ENCODE measurements at regions not wholly inside any gene's neighbourhood (a gene's known extent, or its start where the extent isn't known, plus 50 kb on each side); places are given as distances from the start of the nearest gene placed in this dataset.

DNA sequence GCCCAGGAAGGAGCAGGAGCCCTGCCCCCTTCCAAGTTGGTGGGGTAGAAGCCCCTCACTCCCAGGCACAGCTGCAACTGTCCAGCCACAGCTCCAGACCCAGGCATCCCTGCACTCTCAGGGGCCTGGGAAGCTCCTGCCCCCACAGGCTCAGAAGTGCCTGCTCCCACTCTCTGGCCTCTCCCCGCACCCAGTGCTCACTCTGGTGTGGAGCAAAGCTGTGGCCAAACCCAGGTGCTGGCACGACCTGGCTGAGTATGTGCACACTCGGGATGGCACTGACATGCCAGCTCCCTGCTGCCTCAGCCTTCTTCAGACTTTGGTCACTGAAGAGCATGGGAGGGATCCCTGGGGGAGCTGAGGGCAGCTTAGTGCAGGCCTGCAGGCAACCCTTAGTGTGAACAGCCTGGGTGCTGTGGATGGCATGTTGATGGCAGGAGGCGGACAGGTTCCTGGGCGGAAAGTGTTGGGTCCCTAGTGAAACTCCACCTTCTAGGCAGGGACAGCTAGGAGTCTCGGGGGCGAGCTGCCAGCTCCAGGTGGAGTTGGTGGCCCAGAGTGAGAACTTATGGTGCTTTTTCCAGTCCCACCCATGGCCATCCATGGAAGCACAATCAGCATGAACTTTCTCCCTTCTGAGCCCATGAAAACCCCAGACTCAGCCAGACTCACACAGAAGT, 489.2 kb upstream of the ROBO2 start:
- no peak for DNase-seq

DNA sequence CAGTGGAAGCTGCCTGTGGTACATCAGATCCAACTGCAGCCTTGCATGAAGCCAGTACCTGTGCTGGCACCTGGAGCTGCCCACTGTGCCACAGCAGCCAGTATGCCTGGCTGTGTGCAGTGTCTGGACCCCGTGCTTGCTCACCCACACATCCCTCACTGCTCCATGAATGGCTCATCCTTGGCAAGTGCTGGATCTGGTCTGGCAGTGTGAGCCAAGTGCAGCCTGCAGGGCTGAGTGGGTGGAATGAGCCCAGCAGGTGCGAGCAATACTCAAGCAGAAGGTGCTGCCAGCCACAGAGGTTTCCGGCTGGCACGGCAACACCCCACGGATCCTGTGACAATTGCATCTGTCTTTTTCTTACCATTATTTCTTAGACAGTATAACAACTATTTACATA, 488.2 kb upstream of the ROBO2 start:
- DNase-seq: no peak

DNA sequence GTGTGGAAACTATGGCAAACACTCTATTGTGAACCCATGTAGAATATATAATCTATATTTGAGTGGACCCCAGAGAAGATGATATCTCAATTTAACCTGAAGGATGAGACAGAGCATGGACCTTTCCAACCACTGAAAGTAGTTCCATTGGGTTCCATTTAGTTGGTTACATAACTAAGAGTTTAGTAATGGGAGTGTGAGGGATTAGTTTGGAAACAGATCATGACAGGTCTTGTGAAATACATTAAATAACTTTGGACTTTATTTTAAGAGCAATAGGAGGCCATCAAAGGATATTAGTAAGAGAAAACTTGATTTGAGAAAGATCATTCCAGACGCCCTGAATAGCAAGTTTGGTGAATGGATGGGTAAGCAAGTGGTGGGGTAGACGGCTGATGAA, 487.2 kb upstream of the ROBO2 start:
- DNase-seq: peak; percentile 1

- peak; percentile 70 for DNase-seq
Observed at GRCh38 chr3:76554707-76555106, 485.2 kb upstream of the ROBO2 start.

DNA sequence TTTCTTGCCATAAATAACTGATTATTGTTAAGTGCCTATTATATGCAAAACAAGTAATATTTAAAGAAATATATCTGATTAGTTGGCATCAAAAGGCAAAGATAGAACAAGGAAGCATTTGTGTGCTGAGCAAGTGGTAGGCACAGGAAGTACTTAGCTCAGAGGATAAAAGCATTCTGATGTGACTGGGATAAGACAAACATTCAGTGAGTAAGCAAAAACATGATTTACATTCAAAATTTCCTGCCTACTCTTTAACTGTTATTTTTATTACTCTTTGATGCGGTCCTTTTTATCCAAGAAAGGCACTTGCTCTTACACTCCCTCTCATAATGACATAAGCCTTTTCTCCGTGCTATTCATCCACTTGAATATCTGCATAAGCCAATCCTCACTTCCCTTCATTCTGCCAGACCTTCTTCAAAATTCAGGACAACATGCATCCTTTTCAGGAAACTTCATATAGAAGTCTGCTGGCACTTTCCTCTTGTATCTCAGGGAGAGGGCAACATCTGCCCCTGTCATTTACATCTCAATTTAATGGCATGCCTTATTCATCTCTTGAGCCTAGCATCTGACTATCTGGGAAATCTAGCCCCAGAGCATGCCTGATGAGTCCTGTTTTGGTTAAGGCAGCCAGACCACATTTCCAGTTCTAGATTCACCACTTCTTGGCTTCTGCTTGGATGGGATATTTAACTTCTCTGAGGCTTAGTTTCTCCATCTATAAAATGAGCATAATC, 478.2 kb upstream of the ROBO2 start:
- no peak for DNase-seq

GRCh38 chr3:76565496-76566210, 474.2 kb upstream of the ROBO2 start:
- no peak for DNase-seq

DNA sequence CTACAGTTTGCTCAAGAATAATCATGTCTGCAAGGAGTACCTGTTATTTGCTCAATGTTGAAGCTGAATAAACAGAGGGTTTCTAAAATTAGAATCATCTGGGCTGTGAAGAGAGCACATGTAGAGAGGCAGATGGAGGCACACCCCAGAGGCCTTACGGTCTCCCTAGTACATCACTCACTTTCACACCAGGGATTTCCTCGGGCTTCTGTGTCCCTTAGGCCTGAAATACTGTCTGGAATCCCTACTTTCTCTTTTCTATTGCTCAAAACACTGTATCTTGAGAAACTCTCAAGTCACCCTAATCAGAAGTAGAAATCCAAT, 473.7 kb upstream of the ROBO2 start:
- no peak for DNase-seq

DNA sequence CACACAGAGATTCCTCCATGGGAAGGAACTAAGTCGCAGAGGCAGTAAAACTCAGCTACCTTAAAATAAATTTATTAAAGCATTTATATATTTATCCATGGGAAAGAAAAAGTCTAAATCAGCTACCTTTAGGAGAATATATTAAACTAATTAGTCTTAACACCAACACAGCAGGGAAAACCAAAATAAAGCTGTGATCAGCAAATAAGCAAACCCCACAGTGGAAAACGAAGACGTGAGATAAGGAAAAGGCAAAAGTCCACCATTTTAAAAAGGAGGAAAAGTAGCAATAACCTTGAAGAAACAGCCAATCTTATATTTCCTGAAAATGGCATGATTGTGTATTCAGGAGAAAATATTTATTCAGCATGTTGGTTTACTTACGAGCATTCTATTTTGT, 473.0 kb upstream of the ROBO2 start:
- DNase-seq: no peak

- peak; percentile 7 for DNase-seq
Observed at GRCh38 chr3:76570436-76571057, 469.4 kb upstream of the ROBO2 start.

DNA sequence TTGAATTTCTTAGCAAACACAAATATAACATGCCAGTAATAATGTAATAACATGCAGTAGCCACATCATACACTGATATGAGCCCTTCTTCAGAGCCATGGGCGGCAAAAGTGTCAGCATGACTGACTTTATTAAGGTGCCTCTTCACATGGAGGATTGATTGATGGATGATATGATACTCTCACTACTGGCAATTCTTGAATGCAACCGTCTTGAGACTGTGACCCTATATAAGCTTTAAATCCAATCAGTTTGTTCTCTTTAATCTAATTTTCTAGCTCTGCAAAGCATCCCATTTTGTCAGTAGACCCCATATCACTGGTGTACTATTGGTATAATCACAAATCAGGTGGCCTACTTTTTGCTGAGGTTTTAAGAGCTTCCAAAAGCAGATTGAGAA, 463.7 kb upstream of the ROBO2 start:
- DNase-seq: no peak

DNA sequence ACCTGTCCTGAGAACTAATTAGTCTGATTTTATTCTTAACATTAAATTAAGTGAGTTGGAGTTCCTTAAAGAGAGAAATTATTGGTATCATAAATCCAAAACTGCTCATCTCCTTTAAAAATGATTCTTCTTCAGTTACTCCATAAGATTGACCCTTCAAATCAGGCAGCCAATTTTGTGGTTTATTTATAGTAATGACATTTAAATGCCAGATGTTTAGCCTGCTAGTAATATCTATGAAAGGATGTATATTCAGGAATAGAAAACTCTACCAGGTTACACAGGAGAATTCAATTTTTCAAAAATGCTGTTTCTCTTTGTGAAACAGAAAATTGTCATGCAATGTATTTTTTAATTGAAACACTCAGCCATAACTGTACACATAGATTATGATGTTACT, 457.8 kb upstream of the ROBO2 start:
- DNase-seq: no peak

- peak; percentile 21 for DNase-seq
Observed at GRCh38 chr3:76582632-76583378, 457.1 kb upstream of the ROBO2 start.

DNA sequence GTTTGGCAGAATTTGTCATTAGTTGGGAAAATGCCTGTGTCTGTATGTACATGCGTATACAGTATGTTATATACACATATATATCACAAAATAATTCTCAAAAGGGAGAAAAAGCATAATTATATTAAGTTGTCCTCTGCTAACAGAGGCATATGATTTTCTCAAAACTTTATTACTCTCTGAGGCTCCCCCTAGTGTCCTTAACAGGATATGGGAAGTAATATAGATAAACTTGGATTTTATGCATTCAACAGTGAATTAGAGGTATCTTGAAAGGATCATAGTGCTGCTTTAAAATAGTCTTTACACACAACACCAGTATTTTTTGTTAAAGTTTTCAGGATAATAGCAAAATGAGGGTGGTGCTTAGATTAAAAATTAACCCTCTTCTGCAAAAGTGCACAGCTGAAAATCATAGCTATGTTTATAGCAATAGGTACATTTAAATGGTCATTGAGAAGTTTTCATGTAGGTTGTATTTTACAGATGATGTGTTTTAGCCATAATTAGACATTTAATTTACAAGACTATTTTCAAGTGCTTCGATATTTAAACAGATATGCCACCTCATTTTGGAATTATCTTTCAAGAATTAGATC, 454.0 kb upstream of the ROBO2 start:
- DNase-seq: peak; percentile 9

- DNase-seq: no peak
Observed at GRCh38 chr3:76586471-76586870, 453.4 kb upstream of the ROBO2 start.

DNA sequence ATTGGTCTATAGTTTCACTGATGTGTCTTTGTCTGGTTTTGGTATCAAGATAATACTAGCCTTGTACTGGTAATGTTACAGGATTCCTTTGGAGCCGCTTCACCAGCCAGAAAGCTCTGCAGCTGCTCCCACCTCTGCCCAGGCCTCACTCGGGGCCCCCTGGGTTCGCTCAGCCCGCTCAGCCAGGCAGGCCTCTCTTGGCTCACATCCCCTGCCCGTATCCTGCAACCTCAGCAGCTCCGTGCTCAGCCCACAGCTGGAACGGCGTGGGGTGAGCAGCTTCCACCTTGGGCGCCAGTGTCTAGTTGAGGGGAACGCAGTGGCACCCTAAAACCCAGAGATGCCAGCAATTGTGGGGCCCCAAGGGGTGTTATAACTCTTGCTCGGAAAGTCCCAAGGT, 429.7 kb upstream of the ROBO2 start:
- no peak for DNase-seq

DNA sequence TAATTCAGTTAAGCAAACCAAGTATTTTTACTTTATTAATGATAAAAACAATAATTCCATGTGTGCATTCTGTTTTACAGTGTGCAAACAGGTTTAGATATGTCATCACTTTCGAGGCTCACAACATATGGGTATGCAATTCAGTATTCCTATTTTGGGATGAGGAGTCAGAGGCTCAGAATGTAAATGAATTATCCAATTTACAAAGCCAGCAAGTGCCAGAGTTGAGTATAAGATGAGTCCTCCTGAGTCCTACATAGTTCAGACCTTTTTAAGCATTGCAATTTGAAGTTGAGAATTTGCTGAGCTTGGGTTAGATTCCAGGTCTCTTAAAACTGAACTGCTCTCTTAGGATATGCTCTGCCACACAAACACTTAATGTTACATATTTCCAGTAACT, 424.2 kb upstream of the ROBO2 start:
- DNase-seq: no peak

DNA sequence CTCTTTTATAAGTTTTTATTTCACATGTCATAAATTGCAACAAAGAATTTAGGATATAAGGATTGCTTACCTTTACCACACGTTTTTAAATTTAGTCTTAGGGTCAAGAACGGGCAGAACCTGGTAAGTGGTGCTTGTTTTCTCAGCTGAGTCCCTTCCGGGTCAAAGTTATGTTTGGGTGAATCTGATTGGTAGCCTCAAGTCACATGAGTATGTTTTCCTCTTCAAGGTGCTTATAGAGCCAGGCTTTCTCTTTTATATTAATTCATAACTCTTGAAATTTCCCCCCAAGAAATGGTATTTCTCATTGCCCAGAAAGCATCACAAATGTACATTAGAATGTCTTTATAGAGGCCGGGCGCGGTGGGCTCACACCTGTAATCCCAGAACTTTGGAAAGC, 415.7 kb upstream of the ROBO2 start:
- no peak for DNase-seq

GRCh38 chr3:76627236-76627635, 412.7 kb upstream of the ROBO2 start:
- DNase-seq: no peak

DNA sequence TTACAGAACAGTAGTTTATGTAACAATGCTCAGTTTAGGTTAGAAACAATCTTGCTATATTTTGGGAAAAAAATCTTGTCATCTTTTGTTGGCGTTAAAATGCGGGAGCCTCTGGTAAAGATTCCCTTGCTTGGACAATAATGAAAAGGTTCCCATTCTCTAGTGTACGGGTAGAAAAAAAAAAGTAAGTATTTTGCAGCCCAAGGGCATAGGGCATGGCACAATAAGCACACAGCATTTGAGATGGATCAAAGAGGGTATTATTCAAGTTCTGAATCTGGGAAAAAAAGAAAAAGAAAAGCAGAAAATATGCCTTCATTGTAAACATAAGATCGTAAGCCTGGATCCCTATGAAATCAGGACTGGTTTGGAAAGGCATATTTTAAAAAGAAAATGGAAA, 408.6 kb upstream of the ROBO2 start:
- no peak for DNase-seq

GRCh38 chr3:76638006-76638405, 401.9 kb upstream of the ROBO2 start:
- DNase-seq: peak; percentile 18

DNA sequence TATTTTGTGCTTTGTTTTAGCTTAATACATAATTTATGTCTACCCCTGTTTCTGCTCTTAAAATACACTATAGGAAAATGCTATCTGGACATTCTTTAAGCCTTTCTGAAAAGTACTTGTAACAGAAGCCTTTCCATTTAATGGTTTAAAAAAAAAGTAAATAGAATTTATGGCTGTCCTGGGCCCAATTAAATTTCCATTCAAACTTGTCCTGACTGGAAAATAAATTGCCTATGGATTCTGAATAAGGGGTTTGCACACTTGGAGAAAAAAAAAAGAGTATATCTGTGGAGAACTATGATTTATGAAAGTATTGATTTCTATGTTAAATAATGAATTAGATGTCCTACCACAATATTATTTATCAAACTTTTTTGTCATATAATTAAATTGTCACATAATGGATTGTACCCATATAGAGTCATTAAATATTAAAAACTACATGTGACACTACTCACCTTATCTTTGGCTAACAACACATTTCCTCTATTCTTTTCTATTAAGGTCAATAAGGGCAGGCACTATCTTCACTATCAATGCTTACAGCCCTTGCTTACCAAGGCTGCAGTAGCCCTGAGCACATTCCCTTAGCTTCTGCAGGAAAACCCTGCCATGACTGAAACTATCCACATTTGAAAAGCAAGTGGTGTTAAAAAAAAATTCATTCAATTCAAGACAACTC, 396.1 kb upstream of the ROBO2 start:
- no peak for DNase-seq

DNA sequence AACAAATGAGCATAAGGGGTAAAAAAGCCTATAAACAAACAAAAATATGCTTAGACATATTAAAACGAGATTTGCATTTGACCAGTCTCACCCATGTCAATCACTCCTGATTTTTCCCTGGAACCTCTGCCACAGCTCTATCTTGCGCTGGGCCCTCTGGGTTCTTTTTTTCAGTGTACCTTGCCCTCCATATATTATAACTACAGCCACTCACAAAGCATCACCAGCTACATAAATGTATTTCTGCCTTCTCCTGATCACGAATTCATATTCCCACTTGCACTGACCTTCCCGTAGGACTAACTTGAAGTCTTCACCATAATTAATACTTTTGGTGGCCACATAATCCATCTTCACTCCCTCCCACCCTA, 395.6 kb upstream of the ROBO2 start:
- no peak for DNase-seq
